GM19035 (cell line): ENCODE measurements at regions not wholly inside any gene's neighbourhood (a gene's known extent, or its start where the extent isn't known, plus 50 kb on each side); places are given as distances from the start of the nearest gene placed in this dataset.

Experiments used
- ATAC-seq: cut with Tn5 transposase; IDR thresholded peaks from one replicate; pipeline ENCODE4 v1.9.1; 2021; ENCODE audit not compliant: unreplicated experiment

DNA sequence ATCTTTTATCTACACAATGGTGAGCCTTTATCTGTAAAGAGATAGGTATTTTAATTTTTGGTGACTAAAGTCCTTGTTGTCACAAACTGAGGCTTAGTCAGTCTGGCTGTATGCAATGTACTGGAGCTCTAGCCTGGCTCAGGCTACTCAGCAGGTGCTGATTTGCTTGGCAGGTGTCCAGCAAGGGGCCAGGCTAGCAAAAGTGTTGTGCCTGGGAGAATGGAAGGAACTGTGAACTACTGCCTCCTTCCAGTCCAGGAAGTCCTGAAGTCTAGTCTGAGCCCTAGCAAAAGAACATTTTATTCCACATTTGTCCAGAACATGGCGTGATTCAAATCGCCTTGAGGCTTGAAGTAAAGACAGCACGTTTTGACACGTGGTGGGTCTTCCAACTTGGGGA, 260.5 kb downstream of the CCDC85A start:
- no peak for ATAC-seq

DNA sequence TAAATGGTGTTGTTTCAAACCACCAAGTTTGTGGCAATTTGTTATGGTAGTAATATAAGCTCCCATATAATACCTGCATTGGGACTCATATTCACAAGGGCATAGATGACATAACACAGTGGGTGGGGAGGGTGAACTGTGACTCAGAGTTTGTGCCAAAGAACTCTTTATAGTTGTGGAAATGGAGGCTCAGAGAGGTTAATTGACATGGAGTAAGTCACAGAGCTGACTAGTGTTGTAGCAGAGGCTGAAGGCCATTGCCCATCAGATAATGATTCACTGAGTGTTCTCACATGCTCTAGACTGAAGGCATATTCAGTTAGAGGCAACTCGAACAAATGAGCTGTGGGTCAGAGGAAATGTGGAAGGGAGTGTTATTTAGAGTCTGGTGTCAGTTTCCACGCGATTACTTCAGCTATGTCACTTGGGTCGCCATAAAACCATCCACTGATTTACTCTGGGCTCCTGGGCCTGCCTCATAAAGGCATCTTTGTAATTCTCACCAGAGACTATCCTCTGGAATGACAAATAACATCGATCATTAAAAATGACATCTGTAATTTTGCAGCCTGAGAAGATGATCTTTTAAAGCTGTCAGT, 264.7 kb downstream of the CCDC85A start:
- no peak for ATAC-seq

DNA sequence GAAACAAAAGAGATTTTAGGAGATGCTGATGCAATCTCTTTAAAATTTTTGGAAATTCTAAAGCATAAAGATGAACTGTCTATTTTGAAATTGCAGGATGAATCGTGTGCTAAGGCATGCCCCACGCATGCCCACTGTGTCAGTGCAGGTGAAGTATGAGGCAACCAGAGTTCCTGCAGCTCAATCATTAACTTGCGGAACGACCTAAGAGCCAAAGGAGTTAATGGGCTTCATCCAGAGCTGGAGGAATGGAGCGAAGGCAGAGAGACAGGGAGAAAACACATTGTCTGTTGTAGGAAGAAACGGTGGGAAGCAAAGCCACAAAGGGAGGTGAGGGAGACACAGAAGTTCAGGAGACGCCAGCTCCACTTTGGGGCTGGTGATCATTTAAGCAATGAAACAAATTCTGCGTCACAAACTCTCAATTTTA, 265.2 kb downstream of the CCDC85A start:
- ATAC-seq = no peak

DNA sequence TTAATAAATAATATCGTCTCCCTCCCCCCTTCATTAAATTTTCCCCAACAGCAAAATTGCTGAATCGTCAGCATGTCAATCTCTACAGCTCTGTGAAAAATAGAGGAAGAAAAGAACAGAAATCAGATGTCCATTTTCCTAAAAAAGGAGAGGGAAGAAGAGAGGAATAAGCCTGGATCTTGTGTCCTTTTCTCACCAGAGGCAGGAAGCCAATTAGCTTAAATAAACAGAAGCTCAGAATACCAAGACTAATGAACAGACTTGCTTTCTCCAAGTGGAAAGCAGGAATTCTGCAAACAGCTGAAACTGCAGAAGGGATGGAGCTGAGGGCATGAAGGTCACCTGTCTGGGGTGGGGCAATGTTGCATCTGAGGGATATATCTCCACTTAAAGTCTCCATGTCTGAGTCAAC, 265.7 kb downstream of the CCDC85A start:
- no peak for ATAC-seq

DNA sequence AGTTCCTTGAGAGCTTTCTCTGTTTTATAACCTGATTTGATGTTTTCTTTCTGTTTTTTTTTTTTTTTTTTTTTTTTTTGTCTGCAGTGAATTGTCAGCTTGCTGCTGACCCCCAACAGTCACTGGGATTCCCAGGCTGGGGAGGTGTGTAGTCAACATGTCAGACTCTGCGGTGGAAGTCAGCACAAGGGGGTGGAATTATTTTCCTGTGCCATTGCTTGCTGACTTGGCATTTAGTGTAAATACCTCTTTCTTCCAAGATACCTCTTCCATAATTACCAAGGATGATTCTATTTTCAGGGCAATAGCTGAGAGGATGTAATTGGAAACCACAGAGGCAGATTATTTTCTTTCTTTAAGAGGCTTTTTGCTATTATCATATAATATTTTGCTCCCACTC, 266.3 kb downstream of the CCDC85A start:
- ATAC-seq = no peak

DNA sequence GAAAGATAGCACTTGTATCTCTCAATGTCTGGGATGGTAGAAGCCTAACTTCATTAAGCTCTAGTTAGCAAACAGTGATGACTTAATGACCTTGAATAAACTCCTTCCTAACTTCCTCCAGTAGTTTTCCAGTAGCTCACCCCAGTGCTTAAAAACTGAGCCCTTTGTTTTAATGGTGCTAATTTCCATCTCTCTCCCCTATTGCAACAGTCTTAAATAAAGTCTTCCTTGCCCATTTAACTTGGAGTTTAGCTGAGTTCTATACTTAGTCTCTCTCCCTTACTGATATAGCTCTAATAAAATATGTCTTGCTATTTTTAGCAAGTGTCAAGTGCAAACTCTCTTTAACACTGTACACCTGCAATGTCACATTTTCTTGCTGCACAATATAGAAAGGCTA, 267.0 kb downstream of the CCDC85A start:
- no peak for ATAC-seq

DNA sequence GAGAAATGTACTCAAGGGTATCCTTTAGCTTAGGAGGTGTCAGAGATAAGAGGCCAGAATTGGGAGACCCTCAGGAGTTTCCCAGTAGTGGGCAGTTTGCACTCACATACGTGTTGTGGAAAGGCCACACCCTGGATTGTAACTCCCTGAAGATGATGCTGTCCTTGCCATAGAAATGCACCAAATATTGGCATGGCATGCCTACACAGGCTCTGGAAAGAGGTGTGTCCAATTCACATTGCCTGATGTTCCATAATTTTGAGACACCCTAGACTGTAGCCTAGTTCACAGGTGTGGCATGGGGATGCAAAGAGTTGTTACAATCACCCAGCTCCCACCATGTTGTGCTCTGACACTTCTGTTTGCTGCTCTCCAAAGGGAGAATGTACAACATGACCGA, 271.9 kb downstream of the CCDC85A start:
- ATAC-seq = no peak

DNA sequence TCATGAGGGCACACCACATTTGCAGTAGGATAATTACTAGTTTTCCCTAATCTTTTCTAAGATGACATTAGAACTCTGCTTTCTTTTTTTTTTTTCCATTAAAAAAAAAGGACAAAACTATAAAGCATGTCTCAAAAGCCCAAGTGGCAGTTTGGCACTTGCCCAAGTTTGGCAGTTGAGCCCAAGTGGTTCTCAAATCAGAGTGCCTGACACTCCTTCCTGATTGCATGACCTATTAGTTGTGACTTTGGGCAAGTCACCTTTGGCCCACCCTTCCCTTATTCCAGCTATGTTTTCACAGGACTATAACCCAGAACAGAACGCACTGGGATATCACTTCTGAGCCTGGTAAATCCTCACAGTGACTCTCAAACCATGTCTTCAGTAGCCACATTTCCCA, 273.0 kb downstream of the CCDC85A start:
- ATAC-seq = no peak

DNA sequence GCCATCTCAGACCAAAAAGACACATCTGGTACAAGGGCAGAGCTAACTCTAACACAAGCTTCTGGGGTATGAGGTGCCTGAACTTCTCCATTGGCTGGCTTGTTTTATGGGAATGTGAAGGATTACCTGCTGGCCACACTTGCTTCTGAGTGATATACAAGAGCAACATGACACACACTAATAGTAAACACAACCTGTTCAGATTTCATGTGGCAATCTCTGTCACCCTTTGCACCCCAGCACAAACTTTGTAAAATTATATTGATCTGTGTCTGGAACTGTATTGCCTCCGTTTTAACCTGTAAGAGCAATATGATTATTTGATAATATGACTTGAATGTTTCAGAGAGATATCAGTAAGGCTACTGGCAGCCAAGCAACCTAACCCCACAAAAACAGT, 276.7 kb downstream of the CCDC85A start:
- ATAC-seq = no peak

DNA sequence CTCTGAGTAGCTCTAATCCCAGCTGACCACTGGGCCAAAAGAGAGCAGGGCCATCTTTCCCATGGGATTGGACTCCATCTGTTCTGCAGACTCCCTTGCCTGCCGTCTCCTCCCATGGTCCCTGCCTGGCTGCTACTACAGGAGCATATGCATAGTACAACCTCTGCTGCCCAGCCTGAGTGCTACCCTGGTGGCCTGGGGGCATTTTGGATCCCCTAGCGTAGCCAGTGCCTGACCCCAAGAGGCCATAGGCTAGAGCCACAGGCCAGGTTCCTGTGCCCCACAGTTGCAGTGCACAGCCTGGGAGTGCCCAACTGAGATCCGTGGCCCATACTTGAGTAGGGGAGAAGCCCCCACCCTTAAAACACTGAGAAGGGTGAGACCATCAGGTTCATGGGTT, 280.3 kb downstream of the CCDC85A start:
- no peak for ATAC-seq

DNA sequence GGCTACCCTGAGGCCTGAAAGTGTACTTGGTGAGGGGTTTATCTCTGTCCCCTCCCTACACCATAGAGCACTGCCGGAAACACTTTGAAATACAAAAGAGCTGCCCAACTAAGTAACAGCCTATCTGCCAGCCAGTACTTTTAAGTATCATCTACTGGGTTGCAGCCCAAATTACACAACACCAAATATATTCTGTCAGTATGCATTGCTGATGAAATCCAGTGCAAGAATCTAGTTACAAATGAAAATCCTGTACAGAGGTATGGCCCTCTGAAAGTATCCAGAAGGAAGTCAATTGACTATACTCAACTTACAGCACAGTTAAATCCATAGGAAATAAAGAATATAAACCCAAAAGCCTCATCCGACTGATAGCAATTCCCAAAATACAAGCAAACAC, 280.8 kb downstream of the CCDC85A start:
- no peak for ATAC-seq

DNA sequence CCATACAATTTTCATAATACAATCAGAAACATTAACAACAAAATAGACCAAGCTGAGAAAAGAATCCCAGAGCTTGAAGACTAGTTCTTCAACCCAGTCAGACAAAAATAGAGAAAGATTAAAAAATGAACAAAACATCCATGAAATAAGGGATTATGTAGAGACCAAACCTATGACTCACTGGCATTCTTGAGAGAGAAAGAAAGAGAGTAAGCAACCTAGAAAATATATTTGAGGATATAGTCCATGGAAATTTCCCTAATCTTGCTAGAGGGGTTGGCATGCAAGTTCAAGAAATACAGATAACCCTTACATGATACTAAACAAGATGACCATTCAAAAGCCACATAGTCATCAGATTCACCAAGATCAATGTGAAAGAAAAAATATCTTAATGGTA, 281.7 kb downstream of the CCDC85A start:
- ATAC-seq = no peak

DNA sequence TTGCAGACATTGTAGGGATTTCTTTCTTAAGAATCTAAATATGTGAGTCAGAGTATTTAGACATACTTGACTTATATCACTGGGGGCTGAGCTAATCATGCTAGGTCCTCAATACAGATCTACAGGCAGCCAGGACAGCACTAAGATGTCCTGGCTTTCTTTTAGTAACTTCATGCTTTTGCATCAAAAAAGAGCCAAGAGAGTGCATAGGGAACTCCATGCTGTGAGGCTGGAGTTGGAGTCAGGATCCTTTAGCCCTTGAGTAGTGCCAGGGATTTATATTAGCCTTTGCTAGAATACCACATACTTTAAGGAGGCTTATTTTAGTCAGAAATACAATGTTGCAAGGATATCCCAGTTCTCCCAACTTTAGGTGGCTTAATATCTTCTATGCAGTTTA, 289.7 kb downstream of the CCDC85A start:
- ATAC-seq = no peak

DNA sequence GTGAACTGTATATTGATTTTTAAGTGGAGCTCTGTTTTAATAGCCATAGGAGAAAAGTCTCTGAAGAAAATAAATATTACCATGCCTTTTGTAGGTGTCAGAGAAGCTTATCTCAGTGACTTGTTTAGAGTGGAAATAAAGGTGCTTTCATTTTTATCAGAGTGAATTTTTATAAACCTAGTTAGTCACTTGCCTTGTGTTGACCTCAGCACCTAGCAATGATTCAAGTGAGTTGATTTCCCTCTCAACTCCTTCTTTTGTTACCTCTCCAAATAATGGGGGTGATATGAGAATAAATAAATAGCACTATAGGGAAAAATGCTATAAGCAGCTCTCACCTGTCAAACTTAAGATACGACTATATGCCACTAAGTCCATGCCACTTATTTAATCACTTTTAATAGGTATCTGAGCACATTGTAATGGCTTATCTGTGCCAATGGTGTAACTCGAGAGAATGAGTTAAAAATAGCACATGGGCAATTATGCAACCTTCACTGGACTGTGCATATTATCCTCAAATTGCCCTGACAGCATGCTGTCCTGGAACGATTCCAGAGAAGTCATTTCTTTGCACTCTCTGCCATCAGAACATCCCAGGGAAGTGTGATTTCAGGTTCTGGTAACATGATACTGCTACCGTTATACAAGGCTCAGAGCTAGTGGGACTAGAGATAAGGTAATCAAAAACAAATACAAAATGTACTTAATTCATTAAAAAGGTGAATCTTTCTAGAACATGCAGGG, 290.8 kb downstream of the CCDC85A start:
- no peak for ATAC-seq

DNA sequence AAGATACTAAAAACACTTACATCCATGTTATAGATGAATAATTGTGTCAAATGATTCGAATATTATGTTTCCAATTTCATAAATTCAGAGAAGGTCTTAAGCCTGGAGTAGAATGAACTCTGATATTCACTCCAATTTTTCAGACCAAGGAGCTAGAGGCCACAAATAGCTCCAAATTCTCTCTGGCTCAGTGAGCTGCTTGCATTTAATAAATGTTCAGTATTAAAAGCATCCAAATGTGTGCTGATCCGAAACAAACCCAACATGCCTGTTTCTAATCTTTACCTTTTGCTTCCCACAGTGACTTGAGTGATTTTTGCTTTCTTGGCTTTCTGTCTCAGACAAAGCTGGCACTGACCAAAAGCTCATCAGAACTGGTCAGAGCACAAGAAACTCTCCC, 291.4 kb downstream of the CCDC85A start:
- no peak for ATAC-seq

DNA sequence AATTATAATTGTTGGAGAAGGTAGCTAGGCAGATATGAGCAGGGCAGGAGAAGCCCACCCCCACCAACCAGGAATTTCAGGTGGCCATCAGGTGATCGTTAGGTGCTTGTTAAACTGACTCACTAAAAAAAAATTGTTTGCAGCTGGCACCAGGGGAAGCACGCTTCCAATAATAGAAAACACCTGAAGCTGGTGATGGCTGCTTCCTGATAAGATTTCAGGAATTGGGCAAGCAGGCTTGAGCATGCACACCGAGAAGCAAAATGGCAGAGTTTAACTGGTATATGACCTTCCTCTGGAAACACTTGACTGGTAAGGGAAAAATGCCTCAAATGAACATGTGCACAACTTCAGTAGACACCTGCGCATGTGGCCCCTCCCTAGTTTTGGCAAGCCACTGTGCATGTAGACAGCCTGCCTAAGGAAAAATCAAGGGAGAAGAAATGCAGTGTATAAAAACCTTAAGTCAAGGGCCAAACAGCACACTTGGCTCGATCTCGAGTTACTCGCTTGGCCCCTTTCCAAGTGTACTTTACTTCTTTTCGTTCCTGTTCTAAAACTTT, 292.8 kb downstream of the CCDC85A start:
- ATAC-seq = no peak

DNA sequence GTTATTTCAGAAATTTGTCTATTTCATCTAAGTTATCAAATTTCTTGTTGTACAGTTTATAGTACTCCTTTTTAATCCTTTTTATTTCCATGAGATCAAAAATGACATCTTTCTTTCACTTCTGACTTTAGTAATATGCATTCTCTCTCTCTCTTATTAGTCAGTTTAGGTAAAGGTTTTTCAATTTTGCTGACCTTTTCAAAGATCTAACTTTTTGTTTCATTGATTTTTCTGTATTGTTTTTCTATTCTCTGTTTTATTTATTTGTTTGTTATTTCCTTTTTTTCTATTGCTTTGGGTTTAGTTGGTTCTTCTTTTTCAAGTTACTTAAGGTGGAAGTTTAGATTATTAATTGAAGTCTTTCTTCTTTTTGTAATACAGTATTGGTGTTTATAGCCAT, 294.2 kb downstream of the CCDC85A start:
- no peak for ATAC-seq

DNA sequence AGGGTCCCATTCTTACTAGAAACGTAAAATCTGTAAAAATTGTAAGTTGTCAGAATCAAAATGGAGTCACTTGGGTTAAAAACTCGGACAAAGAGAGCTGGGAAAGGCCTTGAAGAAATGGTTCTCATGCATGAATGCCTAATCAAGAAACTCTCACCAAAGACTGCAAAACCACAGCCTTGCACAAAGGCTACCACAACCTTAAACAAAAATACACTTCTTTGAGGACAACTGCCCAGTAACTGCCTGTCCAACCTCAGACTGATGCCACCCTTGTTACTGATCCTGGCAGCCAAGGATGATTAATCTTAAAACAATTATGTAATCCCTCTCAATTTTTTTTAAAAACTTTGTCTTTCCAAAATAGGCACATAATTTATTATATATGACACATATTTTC, 299.3 kb downstream of the CCDC85A start:
- no peak for ATAC-seq

DNA sequence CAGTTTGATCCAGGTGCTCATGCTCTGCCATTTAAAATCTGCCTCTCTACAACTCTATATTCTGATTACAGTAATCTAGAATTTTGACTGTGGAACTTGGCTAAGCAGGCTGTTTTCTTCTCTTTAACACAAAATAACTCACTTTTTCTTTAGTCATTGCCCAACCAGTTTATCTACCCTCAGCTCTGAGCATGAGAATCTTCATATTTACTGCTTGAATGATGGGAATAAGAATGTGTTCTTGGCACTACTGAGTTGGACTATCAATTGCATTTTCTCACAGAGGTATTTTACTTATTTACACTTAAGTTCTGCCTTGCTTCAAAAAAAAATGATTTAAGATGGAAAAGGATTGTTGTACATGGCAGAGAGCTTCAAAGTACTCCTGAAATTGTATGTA, 301.1 kb downstream of the CCDC85A start:
- ATAC-seq = no peak

DNA sequence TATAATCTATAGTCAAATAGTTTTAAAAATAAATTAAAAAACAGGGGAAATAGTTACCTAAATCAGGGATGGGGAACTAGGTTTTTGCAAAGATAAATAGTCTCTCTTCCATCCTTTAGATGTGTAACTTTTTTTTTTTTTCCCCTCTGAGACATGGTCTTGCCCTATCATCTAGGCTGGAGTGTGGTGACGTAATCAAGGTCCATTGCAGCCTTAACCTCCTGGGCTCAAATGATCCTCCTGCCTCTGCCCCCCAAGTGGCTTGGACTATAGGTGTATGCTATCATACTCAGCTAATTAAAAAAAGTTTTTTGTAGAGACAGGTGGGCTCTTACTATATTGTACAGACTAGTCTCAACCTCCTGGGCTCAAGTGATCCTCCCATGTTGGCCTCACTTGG, 316.5 kb downstream of the CCDC85A start:
- ATAC-seq = no peak

DNA sequence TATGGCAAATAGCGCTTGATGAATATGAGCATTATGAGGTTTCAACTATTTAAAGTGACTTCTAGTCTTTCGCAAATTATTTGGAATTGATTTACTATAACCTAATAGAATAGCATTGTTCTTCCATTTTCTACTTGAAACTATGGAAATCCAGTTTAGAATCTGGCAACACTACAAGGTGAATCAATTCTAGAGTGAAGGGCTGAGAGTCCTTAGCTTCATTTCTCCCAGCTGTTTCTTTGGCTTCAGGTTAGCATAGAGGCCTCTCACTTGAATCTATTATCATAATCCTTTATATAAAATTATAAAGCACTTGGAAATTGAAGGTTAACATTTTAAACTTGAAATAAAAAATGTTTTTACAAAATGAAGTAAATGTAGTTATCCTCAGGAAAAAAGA, 318.8 kb downstream of the CCDC85A start:
- ATAC-seq = no peak

DNA sequence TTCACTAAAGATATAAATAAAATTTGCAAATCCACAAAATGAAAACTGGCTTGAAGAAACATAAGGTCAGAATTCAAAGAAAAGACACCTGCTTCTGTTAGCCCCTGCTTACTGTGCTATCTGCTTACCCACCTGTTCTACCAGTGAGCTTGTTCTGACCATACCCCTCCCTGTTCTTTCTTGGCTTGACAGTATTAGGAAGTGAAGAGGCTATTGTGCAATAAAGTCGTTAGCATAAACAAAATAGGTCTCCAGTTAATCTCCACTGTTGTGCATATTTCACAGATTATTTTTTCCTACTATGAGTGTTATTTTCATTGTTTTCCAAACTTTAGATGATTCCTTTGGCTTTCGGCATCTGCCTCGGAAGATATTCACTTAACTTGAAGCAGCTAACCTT, 322.1 kb downstream of the CCDC85A start:
- ATAC-seq = no peak

DNA sequence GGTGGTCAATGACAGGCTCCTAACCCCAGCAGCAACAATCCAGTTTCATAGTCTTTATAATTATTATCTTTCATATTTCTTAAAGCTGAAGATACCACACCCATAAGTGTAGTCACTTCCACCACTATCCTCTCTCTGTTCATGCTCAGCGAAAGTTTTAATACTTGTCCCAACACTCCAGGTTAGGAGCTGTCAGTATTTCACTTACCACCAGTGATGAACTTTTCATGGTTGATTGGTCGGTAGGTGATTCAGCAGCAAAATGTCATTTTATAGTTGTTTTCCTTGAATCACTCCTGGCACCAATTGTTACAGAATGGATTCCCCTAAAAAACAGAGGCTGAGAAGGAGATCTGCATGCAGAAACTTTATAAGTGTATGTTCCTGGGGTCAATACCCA, 324.9 kb downstream of the CCDC85A start:
- ATAC-seq = no peak
